Heart right ventricle (tissue), 16 donors: ENCODE measurements at regions not wholly inside any gene's neighbourhood (a gene's known extent, or its start where the extent isn't known, plus 50 kb on each side); places are given as distances from the start of the nearest gene placed in this dataset.

Experiments
- ATAC-seq, 8 donors: fragments of 200-7000 bp; cut with Tn5 transposase; one replicate each; pipeline ENCODE4 v1.9.1; 2020; ENCODE audit warnings: mild to moderate bottlenecking in 8 of 8, moderate library complexity in 8 of 8, moderate number of reproducible peaks in 1 of 8
- DNase-seq, 2 donors: peaks; one replicate each; pipeline ENCODE4 v3.0.0-alpha.2; 2020
- H3K27ac ChIP-seq, 10 donors: fragments of 200-600 bp; sonication (generic) in 2 of 10; one replicate each; pipeline versions ENCODE4 v1.5.0 to v1.8.0; 2020 to 2022; ENCODE audit warnings: mild to moderate bottlenecking in 3 of 10
- H3K27me3 ChIP-seq, 7 donors: fragments of 200-600 bp; one replicate each; pipeline ENCODE4 v1.8.0; 2021 to 2022; ENCODE audit warnings: mild to moderate bottlenecking in 2 of 7
- H3K36me3 ChIP-seq, 9 donors: fragments of 200-600 bp; sonication (generic) in 1 of 9; one replicate each; pipeline versions ENCODE4 v1.5.0 to v1.8.0; 2020 to 2022; ENCODE audit warnings: mild to moderate bottlenecking in 2 of 9
- H3K4me1 ChIP-seq, 9 donors: fragments of 200-600 bp; sonication (generic) in 1 of 9; one replicate each; pipeline versions ENCODE4 v1.5.0 to v1.8.0; 2020 to 2022; ENCODE audit warnings: mild to moderate bottlenecking in 4 of 9
- H3K4me3 ChIP-seq, 10 donors: fragments of 200-600 bp; sonication (generic) in 2 of 10; one replicate each; pipeline versions ENCODE4 v1.5.0 to v1.8.0; 2020 to 2022; ENCODE audit warnings: mild to moderate bottlenecking in 7 of 10, moderate library complexity in 2 of 10
- H3K9me3 ChIP-seq, 11 donors: fragments of 200-600 bp in 10 of 11; sonication (generic) in 2 of 11; one replicate each; pipeline versions ENCODE4 v1.5.0 to v1.8.0; 2013 to 2022; ENCODE audit warnings: mild to moderate bottlenecking in 2 of 11, control low read depth in 1 of 11, moderate library complexity in 1 of 11
- WGBS, 2 donors: extraction: QIAGEN DNeasy Blood & Tissue Kit; methylation state at CpG; one replicate each; pipeline ENCODE4 v1.1.7; 2013; ENCODE audit warnings: inconsistent platforms in 1 of 2; 5-methylcytosine and 5-hydroxymethylcytosine counted together
- intact Hi-C, 10 donors: fragments of 100-400 bp; cut with DNase I; formaldehyde crosslinking; loops; one replicate each; pipeline versions ENCODE4 v1.11.1 to v1.14.2; 2022
- TF ChIP-seq, protein P1 (sequence below), 9 donors: fragments of 200-600 bp; sonication (generic) in 2 of 9; IDR thresholded peaks; one replicate each; pipeline versions ENCODE4 v1.5.0 to v1.8.0; 2021 to 2022; ENCODE audit warnings: antibody characterized with exemption in 9 of 9, mild to moderate bottlenecking in 5 of 9, moderate library complexity in 1 of 9
- donor health status: Arrhythmogenic right ventricular cardiomyopathy.
- donor health status: ischemic (EF 13 %, LVEDD 7.1; RV severe dilation, severe dysfunction).
- donor health status: healthy with polysubstance abuse.
- donor health status: DM: no; HTN: yes; CAD: no.
- donor health status: DM: no; HTN: no; CAD: no.
- donor health status: ischemic (EF 25% LVEDD 6.9; RV normal size, moderate dysfunction).
- donor health status: ischemic (EF 25% LVEDD 5.7; RV mildly dilated, moderate dysfunction).
- donor health status: healthy.
- donor health status: DM: yes; HTN: yes; CAD: no.
- donor health status: Ischemic cardiomyopathy.
- donor health status: ischemic (EF 35%, LVEDD 5.7; RV mildly dilated, moderate dysfunction).
- donor health status: nonischemic (EF 11% LVEDD 7.7; RV severe dilation, severe dysfunction).
- donor health status: DM: yes; HTN: yes; CAD: no.
- donor health status: PGD.
- donor health status: ischemic (EF 29% LVEDD 5.4; RV normal size, mild dysfunction).
- donor health status: nonischemic (EF 23%, LVEDD 6.1; RV moderate dilation, normal function).

DNA sequence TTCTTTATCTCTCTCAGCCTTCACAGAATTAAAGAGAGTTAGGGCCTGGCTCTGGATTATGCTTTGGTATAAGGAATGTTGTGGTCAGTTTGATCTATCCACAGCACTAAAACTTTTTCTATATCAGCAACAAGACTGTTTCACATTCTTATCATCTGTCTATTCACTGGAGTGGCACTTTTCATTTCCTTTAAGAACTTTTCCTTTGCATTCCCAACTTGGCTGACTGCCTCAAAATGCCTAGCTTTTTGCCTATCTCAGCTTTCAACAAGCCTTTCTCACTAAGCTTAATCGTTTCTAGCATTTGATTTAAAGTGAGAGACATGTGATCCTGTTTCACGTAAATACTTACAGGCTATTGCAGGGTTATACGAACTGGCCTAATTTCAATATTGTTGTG, 471.8 kb downstream of the GBE1 start:
- no peak overlapping the region for H3K4me3 ChIP-seq
- H3K27me3 ChIP-seq = no peaks in the 10 kb centered on the region
- ATAC-seq = no peak
- WGBS, 2 donors = 31 to 33% methylated on average over 3 of the region's 3 CpGs
- TF ChIP-seq, protein P1, sequence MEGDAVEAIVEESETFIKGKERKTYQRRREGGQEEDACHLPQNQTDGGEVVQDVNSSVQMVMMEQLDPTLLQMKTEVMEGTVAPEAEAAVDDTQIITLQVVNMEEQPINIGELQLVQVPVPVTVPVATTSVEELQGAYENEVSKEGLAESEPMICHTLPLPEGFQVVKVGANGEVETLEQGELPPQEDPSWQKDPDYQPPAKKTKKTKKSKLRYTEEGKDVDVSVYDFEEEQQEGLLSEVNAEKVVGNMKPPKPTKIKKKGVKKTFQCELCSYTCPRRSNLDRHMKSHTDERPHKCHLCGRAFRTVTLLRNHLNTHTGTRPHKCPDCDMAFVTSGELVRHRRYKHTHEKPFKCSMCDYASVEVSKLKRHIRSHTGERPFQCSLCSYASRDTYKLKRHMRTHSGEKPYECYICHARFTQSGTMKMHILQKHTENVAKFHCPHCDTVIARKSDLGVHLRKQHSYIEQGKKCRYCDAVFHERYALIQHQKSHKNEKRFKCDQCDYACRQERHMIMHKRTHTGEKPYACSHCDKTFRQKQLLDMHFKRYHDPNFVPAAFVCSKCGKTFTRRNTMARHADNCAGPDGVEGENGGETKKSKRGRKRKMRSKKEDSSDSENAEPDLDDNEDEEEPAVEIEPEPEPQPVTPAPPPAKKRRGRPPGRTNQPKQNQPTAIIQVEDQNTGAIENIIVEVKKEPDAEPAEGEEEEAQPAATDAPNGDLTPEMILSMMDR (IDR thresholded peaks at IDR 0.05) = no peak
- no peaks in the 10 kb centered on the region for H3K4me1 ChIP-seq
- intact Hi-C loops = loop anchor here in 1 of 10 donors (10.0 kb wide), 1 partner anchor 355 kb away; no protein-coding TSS in a partner anchor
- no peak overlapping the region for H3K27ac ChIP-seq
- DNase-seq = no peak
- H3K36me3 ChIP-seq = no peaks in the 10 kb centered on the region
- H3K9me3 ChIP-seq = peaks cover 0 to 16% (median 0%) of the 10 kb centered on the region in 11 donors

GRCh38 chr3:81279481-81280379, 481.7 kb downstream of the GBE1 start:
- intact Hi-C loops = no loop called here
- H3K9me3 ChIP-seq = no peaks in the 10 kb centered on the region
- no peaks in the 10 kb centered on the region for H3K27me3 ChIP-seq
- H3K27ac ChIP-seq = no peak overlapping the region
- no peaks in the 10 kb centered on the region for H3K4me1 ChIP-seq
- WGBS, 2 donors = 65 to 66% methylated on average over 4 of the region's 4 CpGs
- ATAC-seq (no peak), DNase-seq (no peak)
- no peak overlapping the region for H3K4me3 ChIP-seq
- TF ChIP-seq, protein P1 (IDR thresholded peaks at IDR 0.05) = no peak
- no peaks in the 10 kb centered on the region for H3K36me3 ChIP-seq

DNA sequence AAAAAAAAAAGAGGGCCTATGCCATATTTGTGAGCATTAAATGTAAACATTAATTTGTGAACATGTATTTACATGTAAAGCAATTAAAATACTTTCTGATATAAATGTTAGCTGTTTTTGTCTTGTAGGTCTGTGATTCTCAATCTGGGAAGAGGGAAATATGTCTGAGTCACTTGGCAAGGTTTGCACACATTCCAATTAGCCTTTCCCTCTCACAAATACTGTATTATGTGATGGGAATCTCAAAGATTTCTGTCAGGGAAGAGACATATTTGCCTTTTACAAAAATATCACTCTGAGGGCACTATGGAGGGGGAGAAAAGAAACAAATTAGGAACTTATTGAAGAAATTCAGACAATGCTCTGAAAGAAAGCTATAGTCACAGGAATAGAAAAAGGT, 483.6 kb downstream of the GBE1 start:
- intact Hi-C loops = no loop called here
- Histone ChIP-seq H3K4me1 (no peaks in the 10 kb centered on the region), H3K27me3 (no peaks in the 10 kb centered on the region), H3K4me3 (no peak overlapping the region), H3K9me3 (no peaks in the 10 kb centered on the region), H3K36me3 (no peaks in the 10 kb centered on the region), H3K27ac (no peak overlapping the region)
- TF ChIP-seq, protein P1 (IDR thresholded peaks at IDR 0.05) = no peak
- DNase-seq = no peak
- ATAC-seq = no peak

GRCh38 chr3:81274671-81275070, 486.8 kb downstream of the GBE1 start:
- H3K36me3 ChIP-seq = no peaks in the 10 kb centered on the region
- DNase-seq (no peak), ATAC-seq (no peak)
- no peak overlapping the region for H3K27ac ChIP-seq
- no peaks in the 10 kb centered on the region for H3K9me3 ChIP-seq
- H3K4me1 ChIP-seq = no peaks in the 10 kb centered on the region
- H3K4me3 ChIP-seq = no peak overlapping the region
- 78 to 84% methylated on average over 2 of the region's 2 CpGs for WGBS, 2 donors
- intact Hi-C loops = no loop called here
- TF ChIP-seq, protein P1 (IDR thresholded peaks at IDR 0.05) = no peak
- H3K27me3 ChIP-seq = no peaks in the 10 kb centered on the region
